ENCODE measurements at regions not wholly inside any gene's neighbourhood (a gene's known extent, or its start where the extent isn't known, plus 50 kb on each side); places are given as distances from the start of the nearest gene placed in this dataset.
"Not testable (repeated sequence)": the region's sequence is repeated elsewhere in the genome, so short reads cannot be mapped to it uniquely, and the experiment has no call there.

DNA sequence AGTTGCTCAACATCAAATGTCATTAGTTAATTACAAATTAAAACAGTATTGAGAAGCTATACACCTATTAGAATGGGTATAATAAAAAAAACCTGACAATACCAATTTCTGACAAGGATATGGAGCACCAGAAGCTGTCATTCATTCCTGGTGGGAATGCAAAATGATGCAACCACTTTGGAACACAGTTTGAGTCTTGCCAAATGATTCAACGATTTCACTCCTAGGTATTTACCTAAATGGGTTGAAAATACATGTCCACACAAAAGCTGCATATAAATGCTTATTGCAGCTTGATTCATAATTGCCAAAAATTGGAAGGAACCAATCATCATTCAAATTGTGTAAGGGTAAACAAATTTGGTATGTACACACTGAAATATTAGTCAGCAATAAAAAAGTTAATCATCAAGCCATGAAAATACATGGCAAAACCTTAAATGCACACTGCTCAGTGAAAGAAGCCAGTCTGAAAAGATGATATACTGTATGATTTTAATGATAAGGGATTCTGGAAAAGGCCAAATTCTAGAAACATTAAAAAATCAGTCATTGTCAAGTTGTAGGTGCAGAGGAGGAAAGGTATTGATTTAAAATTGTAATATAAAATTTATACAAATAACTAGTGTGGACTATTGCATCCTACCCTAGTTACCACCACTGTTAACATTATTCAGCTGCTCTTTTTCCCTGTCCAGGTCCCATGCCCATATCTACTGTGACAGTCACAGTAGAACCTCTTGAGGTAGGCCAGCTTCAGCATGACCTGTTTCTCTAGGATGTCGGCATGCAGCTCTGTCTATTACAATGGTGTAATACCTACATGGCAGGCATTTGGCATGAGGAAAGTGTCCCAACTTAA, 356.4 kb upstream of the SPATA31A3 start:
- dilution Hi-C loops (cut with MboI; ENCODE audit: extremely low pct_ligation_motif_present, low sequenced_read_pairs); H2AFZ ChIP-seq (ENCODE audit: control insufficient read depth, low read length); H3K79me2 ChIP-seq (ENCODE audit: control insufficient read depth, insufficient read depth, low read length); H3K27ac ChIP-seq (ENCODE audit: control insufficient read depth, insufficient read depth, low read length); H3K9me3 ChIP-seq (ENCODE audit: control insufficient read depth, low read depth, low read length); H4K20me1 ChIP-seq (ENCODE audit: control insufficient read depth, extremely low read depth, insufficient read depth, low read length); FAIRE-seq; H3K4me2 ChIP-seq (ENCODE audit: control insufficient read depth, extremely low read depth, insufficient read depth, low read depth, low read length); H3K27me3 ChIP-seq (ENCODE audit: control insufficient read depth, extremely low read depth, insufficient read depth, low read length); H3K9me1 ChIP-seq (ENCODE audit: control insufficient read depth, extremely low read depth, insufficient read depth, low read length); H3K4me1 ChIP-seq (ENCODE audit: control insufficient read depth, extremely low read depth, insufficient read depth, low read length); DNase-seq (ENCODE audit: low read depth, low spot score); H3K9ac ChIP-seq (ENCODE audit: control insufficient read depth, extremely low read depth, insufficient read depth, low read length); H3K4me3 ChIP-seq (ENCODE audit: control insufficient read depth in 2 of 3, extremely low read depth in 1 of 3, insufficient read depth in 2 of 3, low read depth in 1 of 3, low read length in 3 of 3); H3K36me3 ChIP-seq (ENCODE audit: control insufficient read depth in 2 of 2, extremely low read depth in 1 of 2, insufficient read depth in 2 of 2, low read length in 2 of 2): not testable (repeated sequence)

DNA sequence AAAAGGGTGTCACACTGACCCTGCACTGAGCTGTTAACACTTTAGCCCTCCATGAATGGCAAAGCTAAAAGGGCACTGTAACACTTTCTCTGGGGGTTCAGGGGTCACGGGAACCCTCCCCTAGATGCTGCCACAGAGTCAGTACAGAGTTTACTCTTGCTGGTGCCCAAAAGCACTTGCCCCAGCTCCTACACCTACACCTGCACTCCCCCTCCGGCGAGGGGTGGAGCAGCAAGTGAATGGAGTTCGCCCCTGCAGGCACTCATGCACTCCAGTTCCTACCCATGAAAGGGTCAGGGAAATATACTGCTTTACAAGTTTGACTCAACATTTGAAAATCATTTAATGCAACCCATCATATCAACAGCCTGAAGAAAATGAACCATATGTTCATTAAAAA, 355.7 kb upstream of the SPATA31A3 start:
- FAIRE-seq; H3K27me3 ChIP-seq (ENCODE audit: control insufficient read depth, extremely low read depth, insufficient read depth, low read length); DNase-seq (ENCODE audit: low read depth, low spot score); H3K4me2 ChIP-seq (ENCODE audit: control insufficient read depth, extremely low read depth, insufficient read depth, low read depth, low read length); H3K9me3 ChIP-seq (ENCODE audit: control insufficient read depth, low read depth, low read length); H2AFZ ChIP-seq (ENCODE audit: control insufficient read depth, low read length); H3K9ac ChIP-seq (ENCODE audit: control insufficient read depth, extremely low read depth, insufficient read depth, low read length); H3K36me3 ChIP-seq (ENCODE audit: control insufficient read depth in 2 of 2, extremely low read depth in 1 of 2, insufficient read depth in 2 of 2, low read length in 2 of 2); H4K20me1 ChIP-seq (ENCODE audit: control insufficient read depth, extremely low read depth, insufficient read depth, low read length); dilution Hi-C loops (cut with MboI; ENCODE audit: extremely low pct_ligation_motif_present, low sequenced_read_pairs); H3K4me3 ChIP-seq (ENCODE audit: control insufficient read depth in 2 of 3, extremely low read depth in 1 of 3, insufficient read depth in 2 of 3, low read depth in 1 of 3, low read length in 3 of 3); H3K27ac ChIP-seq (ENCODE audit: control insufficient read depth, insufficient read depth, low read length); H3K79me2 ChIP-seq (ENCODE audit: control insufficient read depth, insufficient read depth, low read length); H3K9me1 ChIP-seq (ENCODE audit: control insufficient read depth, extremely low read depth, insufficient read depth, low read length); H3K4me1 ChIP-seq (ENCODE audit: control insufficient read depth, extremely low read depth, insufficient read depth, low read length): not testable (repeated sequence)

- H3K36me3 ChIP-seq (ENCODE audit: control insufficient read depth in 2 of 2, extremely low read depth in 1 of 2, insufficient read depth in 2 of 2, low read length in 2 of 2); H2AFZ ChIP-seq (ENCODE audit: control insufficient read depth, low read length); FAIRE-seq; H3K4me1 ChIP-seq (ENCODE audit: control insufficient read depth, extremely low read depth, insufficient read depth, low read length); H3K4me3 ChIP-seq (ENCODE audit: control insufficient read depth in 2 of 3, extremely low read depth in 1 of 3, insufficient read depth in 2 of 3, low read depth in 1 of 3, low read length in 3 of 3); H3K27me3 ChIP-seq (ENCODE audit: control insufficient read depth, extremely low read depth, insufficient read depth, low read length); H3K79me2 ChIP-seq (ENCODE audit: control insufficient read depth, insufficient read depth, low read length); H3K9ac ChIP-seq (ENCODE audit: control insufficient read depth, extremely low read depth, insufficient read depth, low read length); H3K9me3 ChIP-seq (ENCODE audit: control insufficient read depth, low read depth, low read length); H3K9me1 ChIP-seq (ENCODE audit: control insufficient read depth, extremely low read depth, insufficient read depth, low read length); H3K27ac ChIP-seq (ENCODE audit: control insufficient read depth, insufficient read depth, low read length); DNase-seq (ENCODE audit: low read depth, low spot score); H4K20me1 ChIP-seq (ENCODE audit: control insufficient read depth, extremely low read depth, insufficient read depth, low read length); dilution Hi-C loops (cut with MboI; ENCODE audit: extremely low pct_ligation_motif_present, low sequenced_read_pairs); H3K4me2 ChIP-seq (ENCODE audit: control insufficient read depth, extremely low read depth, insufficient read depth, low read depth, low read length): not testable (repeated sequence)
Measured at GRCh38 chr9:67339216-67339615, 346.9 kb upstream of the SPATA31A3 start.

- H3K9ac ChIP-seq (ENCODE audit: control insufficient read depth, extremely low read depth, insufficient read depth, low read length); H3K4me1 ChIP-seq (ENCODE audit: control insufficient read depth, extremely low read depth, insufficient read depth, low read length); H2AFZ ChIP-seq (ENCODE audit: control insufficient read depth, low read length); DNase-seq (ENCODE audit: low read depth, low spot score); H3K4me3 ChIP-seq (ENCODE audit: control insufficient read depth in 2 of 3, extremely low read depth in 1 of 3, insufficient read depth in 2 of 3, low read depth in 1 of 3, low read length in 3 of 3); H4K20me1 ChIP-seq (ENCODE audit: control insufficient read depth, extremely low read depth, insufficient read depth, low read length); H3K9me1 ChIP-seq (ENCODE audit: control insufficient read depth, extremely low read depth, insufficient read depth, low read length); H3K4me2 ChIP-seq (ENCODE audit: control insufficient read depth, extremely low read depth, insufficient read depth, low read depth, low read length); H3K36me3 ChIP-seq (ENCODE audit: control insufficient read depth in 2 of 2, extremely low read depth in 1 of 2, insufficient read depth in 2 of 2, low read length in 2 of 2); H3K27me3 ChIP-seq (ENCODE audit: control insufficient read depth, extremely low read depth, insufficient read depth, low read length); H3K9me3 ChIP-seq (ENCODE audit: control insufficient read depth, low read depth, low read length); dilution Hi-C loops (cut with MboI; ENCODE audit: extremely low pct_ligation_motif_present, low sequenced_read_pairs); H3K27ac ChIP-seq (ENCODE audit: control insufficient read depth, insufficient read depth, low read length); H3K79me2 ChIP-seq (ENCODE audit: control insufficient read depth, insufficient read depth, low read length); FAIRE-seq: not testable (repeated sequence)
Measured at GRCh38 chr9:67338201-67338600, 345.9 kb upstream of the SPATA31A3 start.

DNA sequence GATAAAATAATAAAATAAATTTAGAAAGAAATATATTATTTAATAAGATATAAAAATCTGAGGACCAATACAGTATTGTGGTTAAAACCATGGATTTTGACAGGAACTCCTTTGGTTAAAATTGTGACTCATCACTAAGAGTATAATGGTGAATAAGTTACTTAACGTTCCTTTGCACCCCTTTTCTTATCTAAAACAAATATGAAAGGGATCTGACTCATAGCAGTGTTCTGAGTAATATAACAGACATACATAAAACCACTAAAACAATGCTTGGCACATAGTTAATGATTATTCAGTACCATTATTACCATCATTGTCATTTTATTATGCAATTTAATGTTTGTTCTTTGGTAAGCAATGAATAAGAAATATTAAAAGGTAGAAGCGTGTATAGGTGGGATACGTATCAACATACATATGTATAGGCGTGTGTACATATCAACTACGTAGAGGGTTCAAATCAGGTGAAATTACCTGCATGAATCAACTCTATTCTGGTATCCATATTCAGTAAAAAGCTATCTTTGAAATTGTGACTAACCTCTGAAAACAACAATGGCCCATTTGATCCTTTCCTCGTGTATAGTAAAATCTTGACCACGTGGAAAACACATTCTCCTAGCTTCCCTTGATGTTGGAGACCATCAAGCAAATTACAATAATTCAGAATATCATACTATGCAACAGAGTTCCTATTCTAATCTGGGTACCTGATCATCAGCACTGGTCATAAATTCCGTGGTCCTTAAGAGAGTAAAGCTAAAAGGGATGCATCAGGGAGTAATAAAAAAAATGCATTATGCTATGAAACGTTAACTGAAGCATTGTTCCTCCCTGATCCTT, 342.6 kb upstream of the SPATA31A3 start:
- not testable (repeated sequence) for FAIRE-seq

More for the DNA sequence above, 342.6 kb upstream of the SPATA31A3 start:
- H3K4me2 ChIP-seq (ENCODE audit: control insufficient read depth, extremely low read depth, insufficient read depth, low read depth, low read length); H3K4me1 ChIP-seq (ENCODE audit: control insufficient read depth, extremely low read depth, insufficient read depth, low read length); DNase-seq (ENCODE audit: low read depth, low spot score); H4K20me1 ChIP-seq (ENCODE audit: control insufficient read depth, extremely low read depth, insufficient read depth, low read length); H3K9ac ChIP-seq (ENCODE audit: control insufficient read depth, extremely low read depth, insufficient read depth, low read length); H3K9me3 ChIP-seq (ENCODE audit: control insufficient read depth, low read depth, low read length); H3K36me3 ChIP-seq (ENCODE audit: control insufficient read depth in 2 of 2, extremely low read depth in 1 of 2, insufficient read depth in 2 of 2, low read length in 2 of 2); H3K9me1 ChIP-seq (ENCODE audit: control insufficient read depth, extremely low read depth, insufficient read depth, low read length); H3K27me3 ChIP-seq (ENCODE audit: control insufficient read depth, extremely low read depth, insufficient read depth, low read length); dilution Hi-C loops (cut with MboI; ENCODE audit: extremely low pct_ligation_motif_present, low sequenced_read_pairs); H3K4me3 ChIP-seq (ENCODE audit: control insufficient read depth in 2 of 3, extremely low read depth in 1 of 3, insufficient read depth in 2 of 3, low read depth in 1 of 3, low read length in 3 of 3); H3K79me2 ChIP-seq (ENCODE audit: control insufficient read depth, insufficient read depth, low read length); H2AFZ ChIP-seq (ENCODE audit: control insufficient read depth, low read length); H3K27ac ChIP-seq (ENCODE audit: control insufficient read depth, insufficient read depth, low read length): not testable (repeated sequence)
